CD4-positive, alpha-beta T cell (primary cell): ENCODE measurements at regions not wholly inside any gene's neighbourhood (a gene's known extent, or its start where the extent isn't known, plus 50 kb on each side); places are given as distances from the start of the nearest gene placed in this dataset.

Experiments
- ATAC-seq: fragments of 200-7000 bp; cut with Tn5 transposase; one replicate; pipeline ENCODE4 v1.10.0; 2022; ENCODE audit warnings: mild to moderate bottlenecking; ENCODE audit not compliant: poor library complexity
- CTCF ChIA-PET: fragments of 350-600 bp; sonication (Branson Sonifier 250); formaldehyde crosslinking; loops from one replicate; lab custom pipeline; 2021; ENCODE audit warnings: antibody characterized with exemption, inconsistent platforms; lab: Charles Lee
- POLR2A ChIA-PET: fragments of 350-600 bp; sonication (Branson Sonifier 250); formaldehyde crosslinking; loops from one replicate; lab custom pipeline; 2021; ENCODE audit warnings: antibody characterized with exemption, inconsistent platforms; lab: Charles Lee
- DNase-seq, 14 experiments: peaks; one replicate each; pipeline ENCODE4 v3.0.0-alpha.2; 2013 to 2020; ENCODE audit warnings: mixed read lengths in 2 of 14
- H3K27ac ChIP-seq, 2 donors: one replicate each; pipeline versions ENCODE4 v1.5.1 to v1.7.0; 2013; ENCODE audit warnings: low read length in 2 of 2, low read depth in 1 of 2, mild to moderate bottlenecking in 1 of 2
- H3K27me3 ChIP-seq, 2 experiments: 1 replicate in 1 of 2; 2 replicates in 1 of 2; pipeline versions ENCODE4 v1.6.1 to v1.7.0; 2013; ENCODE audit warnings: low read length in 2 of 2, control low read depth in 1 of 2, mild to moderate bottlenecking in 1 of 2, moderate library complexity in 1 of 2; ENCODE audit not compliant: insufficient read depth in 2 of 2, control insufficient read depth in 1 of 2
- H3K36me3 ChIP-seq: one replicate; pipeline ENCODE4 v1.6.1; 2013; ENCODE audit warnings: low read length, control low read depth; ENCODE audit not compliant: insufficient read depth
- H3K4me1 ChIP-seq: one replicate; pipeline ENCODE4 v1.6.1; 2013; ENCODE audit warnings: low read length, control low read depth; ENCODE audit not compliant: insufficient read depth
- H3K4me3 ChIP-seq: one replicate; pipeline ENCODE4 v1.5.1; 2013; ENCODE audit warnings: mild to moderate bottlenecking, low read length, moderate library complexity
- H3K9me3 ChIP-seq, 2 experiments: 1 replicate in 1 of 2; 2 replicates in 1 of 2; pipeline versions ENCODE4 v1.6.1 to v1.7.0; 2013; ENCODE audit warnings: low read length in 2 of 2, mild to moderate bottlenecking in 2 of 2, control low read depth in 1 of 2, moderate library complexity in 1 of 2; ENCODE audit not compliant: control insufficient read depth in 1 of 2, insufficient read depth in 1 of 2
- H3K27ac Mint-ChIP-seq: one replicate; pipeline ENCODE4 v1.8.0; 2020; ENCODE audit warnings: mixed read lengths
- H3K27me3 Mint-ChIP-seq: one replicate; pipeline ENCODE4 v1.8.0; 2021; ENCODE audit warnings: mixed read lengths
- H3K36me3 Mint-ChIP-seq: one replicate; pipeline ENCODE4 v1.8.0; 2021; ENCODE audit warnings: low read depth, mixed read lengths
- H3K4me1 Mint-ChIP-seq: one replicate; pipeline ENCODE4 v1.8.0; 2021; ENCODE audit warnings: low read depth, mixed read lengths
- H3K4me3 Mint-ChIP-seq: one replicate; pipeline ENCODE4 v1.8.0; 2020; ENCODE audit warnings: mild to moderate bottlenecking, mixed read lengths
- H3K9me3 Mint-ChIP-seq: one replicate; pipeline ENCODE4 v1.8.0; 2020; ENCODE audit warnings: mixed read lengths
- intact Hi-C, 2 experiments: fragments of 100-400 bp; cut with DNase I in 1 of 2; cut with micrococcal nuclease in 1 of 2; formaldehyde crosslinking; loops; one replicate each; pipeline versions ENCODE4 v1.15.1 to v1.9.0; 2023 to 2025; cut with DNase I, micrococcal nuclease
- TF ChIP-seq, protein P1 (sequence below): fragments of 200-600 bp; IDR thresholded peaks from one replicate; pipeline ENCODE4 v1.8.0; 2022; ENCODE audit warnings: antibody characterized with exemption, mild to moderate bottlenecking

GRCh38 chr5:99104538-99105132 lies 175.8 kb upstream of the CHD1 start:
- CTCF ChIA-PET: interaction anchor here (0.7 to 1.6 kb wide), 5 partner anchors 10 to 1325 kb away, joined by 3 to 8 read pairs (median 5); no protein-coding TSS in a partner anchor
- ATAC-seq (no peak), DNase-seq (peak in 3 of 14 experiments; percentile 14 to 54 (median 47))
- intact Hi-C loops: loop anchor here in 1 of 2 experiments (5.0 kb wide), 1 partner anchor 1943 kb away; no protein-coding TSS in a partner anchor
- Mint-ChIP-seq H3K9me3 (no peaks in the 10 kb centered on the region), H3K4me3 (no peak overlapping the region), H3K36me3 (no peaks in the 10 kb centered on the region), H3K4me1 (no peaks in the 10 kb centered on the region), H3K27ac (no peak overlapping the region), H3K27me3 (peaks cover 14% of the 10 kb centered on the region)
- no peak overlapping the region for H3K27ac ChIP-seq
- no peaks in the 10 kb centered on the region for H3K9me3 ChIP-seq
- H3K4me3 ChIP-seq: no peak overlapping the region
- H3K36me3 ChIP-seq: no peaks in the 10 kb centered on the region
- POLR2A ChIA-PET: no interaction called here
- H3K27me3 ChIP-seq: no peaks in the 10 kb centered on the region
- TF ChIP-seq, protein P1, sequence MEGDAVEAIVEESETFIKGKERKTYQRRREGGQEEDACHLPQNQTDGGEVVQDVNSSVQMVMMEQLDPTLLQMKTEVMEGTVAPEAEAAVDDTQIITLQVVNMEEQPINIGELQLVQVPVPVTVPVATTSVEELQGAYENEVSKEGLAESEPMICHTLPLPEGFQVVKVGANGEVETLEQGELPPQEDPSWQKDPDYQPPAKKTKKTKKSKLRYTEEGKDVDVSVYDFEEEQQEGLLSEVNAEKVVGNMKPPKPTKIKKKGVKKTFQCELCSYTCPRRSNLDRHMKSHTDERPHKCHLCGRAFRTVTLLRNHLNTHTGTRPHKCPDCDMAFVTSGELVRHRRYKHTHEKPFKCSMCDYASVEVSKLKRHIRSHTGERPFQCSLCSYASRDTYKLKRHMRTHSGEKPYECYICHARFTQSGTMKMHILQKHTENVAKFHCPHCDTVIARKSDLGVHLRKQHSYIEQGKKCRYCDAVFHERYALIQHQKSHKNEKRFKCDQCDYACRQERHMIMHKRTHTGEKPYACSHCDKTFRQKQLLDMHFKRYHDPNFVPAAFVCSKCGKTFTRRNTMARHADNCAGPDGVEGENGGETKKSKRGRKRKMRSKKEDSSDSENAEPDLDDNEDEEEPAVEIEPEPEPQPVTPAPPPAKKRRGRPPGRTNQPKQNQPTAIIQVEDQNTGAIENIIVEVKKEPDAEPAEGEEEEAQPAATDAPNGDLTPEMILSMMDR: peak; percentile 83
- no peaks in the 10 kb centered on the region for H3K4me1 ChIP-seq

GRCh38 chr5:99102073-99102697 lies 173.4 kb upstream of the CHD1 start:
- H3K4me3 ChIP-seq: no peak overlapping the region
- H3K4me1 Mint-ChIP-seq: no peaks in the 10 kb centered on the region
- no peaks in the 10 kb centered on the region for H3K4me1 ChIP-seq
- POLR2A ChIA-PET: no interaction called here
- H3K27ac Mint-ChIP-seq: no peak overlapping the region
- intact Hi-C loops: loop anchor here in 1 of 2 experiments (5.0 kb wide), 1 partner anchor 1945 kb away; no protein-coding TSS in a partner anchor
- no peaks in the 10 kb centered on the region for H3K9me3 Mint-ChIP-seq
- peaks cover 15% of the 10 kb centered on the region for H3K27me3 Mint-ChIP-seq
- H3K27me3 ChIP-seq: peaks cover 0 to 6% of the 10 kb centered on the region in 2 experiments
- ATAC-seq: no peak
- TF ChIP-seq, protein P1: no peak
- no peaks in the 10 kb centered on the region for H3K36me3 ChIP-seq
- H3K9me3 ChIP-seq: no peaks in the 10 kb centered on the region
- H3K27ac ChIP-seq: no peak overlapping the region
- no peak overlapping the region for H3K4me3 Mint-ChIP-seq
- DNase-seq: no peak
- CTCF ChIA-PET: interaction anchor here (0.6 kb wide), 1 partner anchor 764 kb away, joined by 3 read pairs; no protein-coding TSS in a partner anchor
- no peaks in the 10 kb centered on the region for H3K36me3 Mint-ChIP-seq

DNA sequence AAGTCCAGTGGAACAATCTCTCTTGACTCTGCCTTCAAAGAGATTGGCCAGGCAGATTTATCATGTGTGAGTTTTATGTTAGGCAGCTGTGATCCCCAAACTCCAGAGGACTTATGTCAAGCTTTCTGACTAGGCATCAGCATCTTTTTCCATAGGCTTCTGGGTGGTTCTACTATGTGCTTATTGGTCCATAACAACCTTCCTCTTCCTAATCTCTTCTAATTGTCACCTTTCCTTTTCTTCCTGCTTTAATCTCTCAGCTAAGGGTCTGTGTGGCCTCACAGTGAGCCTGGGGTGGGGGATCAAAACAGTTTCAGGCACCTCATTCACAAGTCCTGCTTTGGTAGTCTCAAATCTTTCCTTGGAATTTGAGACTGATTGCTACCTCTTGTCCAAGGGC lies 170.9 kb upstream of the CHD1 start:
- H3K4me1 ChIP-seq: no peaks in the 10 kb centered on the region
- no peaks in the 10 kb centered on the region for H3K9me3 ChIP-seq
- intact Hi-C loops: loop anchor here in 1 of 2 experiments (5.0 kb wide), 1 partner anchor 1948 kb away; no protein-coding TSS in a partner anchor
- no peaks in the 10 kb centered on the region for H3K36me3 ChIP-seq
- ATAC-seq (no peak), DNase-seq (no peak)
- POLR2A ChIA-PET: no interaction called here
- H3K9me3 Mint-ChIP-seq: no peaks in the 10 kb centered on the region
- H3K27me3 ChIP-seq: peaks cover 0 to 6% of the 10 kb centered on the region in 2 experiments
- no peak overlapping the region for H3K27ac ChIP-seq
- no peak overlapping the region for H3K4me3 ChIP-seq
- no peak overlapping the region for H3K4me3 Mint-ChIP-seq
- TF ChIP-seq, protein P1: no peak
- no peak overlapping the region for H3K27ac Mint-ChIP-seq
- peaks cover 15% of the 10 kb centered on the region for H3K27me3 Mint-ChIP-seq
- CTCF ChIA-PET: no interaction called here
- H3K36me3 Mint-ChIP-seq: no peaks in the 10 kb centered on the region
- H3K4me1 Mint-ChIP-seq: no peaks in the 10 kb centered on the region
